Breast epithelium (tissue), 3 donors: ENCODE measurements at regions not wholly inside any gene's neighbourhood (a gene's known extent, or its start where the extent isn't known, plus 50 kb on each side); places are given as distances from the start of the nearest gene placed in this dataset.

Experiments used
- CTCF ChIP-seq, 3 donors: fragments of 450-650 bp; IDR thresholded peaks; one replicate each; pipeline ENCODE4 v1.5.1; 2016 to 2017; ENCODE audit warnings: antibody characterized with exemption in 3 of 3, mild to moderate bottlenecking in 3 of 3, moderate library complexity in 3 of 3
- POLR2AphosphoS5 ChIP-seq, 3 donors: sonication (generic); formaldehyde crosslinking; IDR thresholded peaks; one replicate each; pipeline ENCODE4 v1.6.1; 2017; ENCODE audit warnings: antibody characterized with exemption in 3 of 3

- TF ChIP-seq CTCF (IDR thresholded peaks at IDR 0.05) (no peak), POLR2AphosphoS5 (IDR thresholded peaks at IDR 0.05) (no peak)
Measured at GRCh38 chr2:18927525-18928232, 338.3 kb upstream of the NT5C1B start.
